Gastroesophageal sphincter (tissue), 3 donors: ENCODE measurements at regions not wholly inside any gene's neighbourhood (a gene's known extent, or its start where the extent isn't known, plus 50 kb on each side); places are given as distances from the start of the nearest gene placed in this dataset.

Experiments
- POLR2A ChIP-seq, 2 donors: fragments of 450-650 bp; IDR thresholded peaks; one replicate each; pipeline ENCODE4 v1.6.1; 2017; ENCODE audit warnings: antibody characterized with exemption in 2 of 2, mild to moderate bottlenecking in 2 of 2, moderate library complexity in 1 of 2
- POLR2AphosphoS5 ChIP-seq: sonication (generic); formaldehyde crosslinking; IDR thresholded peaks from one replicate; pipeline ENCODE4 v1.6.1; 2017; ENCODE audit warnings: antibody characterized with exemption
- TF ChIP-seq, protein P1 (sequence below), 4 experiments: fragments of 200-600 bp in 2 of 4; fragments of 450-650 bp in 2 of 4; sonication (generic) in 1 of 4; IDR thresholded peaks; one replicate each; pipeline ENCODE4 v1.5.1; 2017 to 2019; ENCODE audit warnings: antibody characterized with exemption in 4 of 4, mild to moderate bottlenecking in 2 of 4, moderate library complexity in 2 of 4

DNA sequence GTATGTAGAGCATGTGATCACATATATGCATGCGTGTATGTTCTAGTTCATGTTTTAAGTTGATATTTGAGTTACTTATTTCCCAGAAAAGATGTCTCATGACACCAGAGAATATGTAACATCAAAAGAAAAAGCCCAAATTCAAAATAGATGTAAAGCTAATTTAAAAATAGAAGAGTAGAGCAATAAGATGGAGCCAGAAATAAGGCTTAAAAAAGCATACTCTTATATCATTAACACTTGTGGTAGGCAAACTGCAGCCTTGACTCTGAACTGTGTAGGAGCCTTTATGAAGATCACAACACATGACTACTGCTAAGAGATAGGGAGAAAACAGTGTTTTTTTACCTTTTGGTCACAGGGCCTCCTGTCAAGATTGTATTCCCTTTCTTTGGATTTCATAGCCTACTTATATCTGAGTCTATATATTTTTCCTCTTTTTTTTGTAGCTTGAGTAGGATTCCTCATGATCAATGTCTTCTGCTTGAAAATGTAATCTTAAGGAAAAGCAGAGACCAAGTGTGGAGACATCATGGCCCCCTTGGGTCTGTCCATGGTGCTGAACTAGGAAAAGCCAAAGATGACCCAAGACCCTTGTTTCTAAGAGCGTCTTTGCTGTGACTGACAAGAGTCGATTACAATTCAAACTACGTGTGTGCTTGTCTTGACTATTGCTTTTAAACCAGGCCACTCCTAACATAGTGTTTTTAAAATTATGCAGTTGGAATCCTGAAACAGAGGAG is 390.4 kb downstream of the SHISA9 start:
- TF ChIP-seq, protein P1, sequence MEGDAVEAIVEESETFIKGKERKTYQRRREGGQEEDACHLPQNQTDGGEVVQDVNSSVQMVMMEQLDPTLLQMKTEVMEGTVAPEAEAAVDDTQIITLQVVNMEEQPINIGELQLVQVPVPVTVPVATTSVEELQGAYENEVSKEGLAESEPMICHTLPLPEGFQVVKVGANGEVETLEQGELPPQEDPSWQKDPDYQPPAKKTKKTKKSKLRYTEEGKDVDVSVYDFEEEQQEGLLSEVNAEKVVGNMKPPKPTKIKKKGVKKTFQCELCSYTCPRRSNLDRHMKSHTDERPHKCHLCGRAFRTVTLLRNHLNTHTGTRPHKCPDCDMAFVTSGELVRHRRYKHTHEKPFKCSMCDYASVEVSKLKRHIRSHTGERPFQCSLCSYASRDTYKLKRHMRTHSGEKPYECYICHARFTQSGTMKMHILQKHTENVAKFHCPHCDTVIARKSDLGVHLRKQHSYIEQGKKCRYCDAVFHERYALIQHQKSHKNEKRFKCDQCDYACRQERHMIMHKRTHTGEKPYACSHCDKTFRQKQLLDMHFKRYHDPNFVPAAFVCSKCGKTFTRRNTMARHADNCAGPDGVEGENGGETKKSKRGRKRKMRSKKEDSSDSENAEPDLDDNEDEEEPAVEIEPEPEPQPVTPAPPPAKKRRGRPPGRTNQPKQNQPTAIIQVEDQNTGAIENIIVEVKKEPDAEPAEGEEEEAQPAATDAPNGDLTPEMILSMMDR (IDR thresholded peaks at IDR 0.05): no peak
- TF ChIP-seq POLR2A (IDR thresholded peaks at IDR 0.05) (no peak), POLR2AphosphoS5 (no peak)
